ENCODE measurements at regions not wholly inside any gene's neighbourhood (a gene's known extent, or its start where the extent isn't known, plus 50 kb on each side); places are given as distances from the start of the nearest gene placed in this dataset.
A peak's percentile ranks its signal among the peaks of the same experiment; 100 is the strongest.

GRCh38 chr4:66182636-66183035 lies 512.3 kb upstream of the EPHA5 start:
- no peak overlapping the region for H3K4me3 ChIP-seq (ENCODE audit: low read depth, low read length)
- no peak for DNase-seq (ENCODE audit: low read depth)
- TF ChIP-seq CTCF (IDR thresholded peaks at IDR 0.05; ENCODE audit: insufficient read depth, low read length): no peak

GRCh38 chr4:66178906-66179305 lies 508.6 kb upstream of the EPHA5 start:
- no peak for TF ChIP-seq CTCF (IDR thresholded peaks at IDR 0.05; ENCODE audit: insufficient read depth, low read length)
- peak; percentile 76 for DNase-seq (ENCODE audit: low read depth)
- no peak overlapping the region for H3K4me3 ChIP-seq (ENCODE audit: low read depth, low read length)

- DNase-seq (ENCODE audit: low read depth): peak; percentile 63
- H3K4me3 ChIP-seq (ENCODE audit: low read depth, low read length): no peak overlapping the region
Measured at GRCh38 chr4:66169341-66169740, 499.1 kb upstream of the EPHA5 start.

GRCh38 chr4:66164869-66165268 lies 494.6 kb upstream of the EPHA5 start:
- no peak overlapping the region for H3K4me3 ChIP-seq (ENCODE audit: low read depth, low read length)
- no peak for DNase-seq (ENCODE audit: low read depth)
- TF ChIP-seq CTCF (IDR thresholded peaks at IDR 0.05; ENCODE audit: insufficient read depth, low read length): no peak

More at GRCh38 chr4:66169341-66169740, 499.1 kb upstream of the EPHA5 start:
- TF ChIP-seq CTCF (IDR thresholded peaks at IDR 0.05; ENCODE audit: insufficient read depth, low read length): no peak

- DNase-seq (ENCODE audit: low read depth): peak; percentile 63
- no peak overlapping the region for H3K4me3 ChIP-seq (ENCODE audit: low read depth, low read length)
- no peak for TF ChIP-seq CTCF (IDR thresholded peaks at IDR 0.05; ENCODE audit: insufficient read depth, low read length)
Measured at GRCh38 chr4:66160606-66161005, 490.3 kb upstream of the EPHA5 start.

- no peak overlapping the region for H3K4me3 ChIP-seq (ENCODE audit: low read depth, low read length)
- no peak for TF ChIP-seq CTCF (IDR thresholded peaks at IDR 0.05; ENCODE audit: insufficient read depth, low read length)
- no peak for DNase-seq (ENCODE audit: low read depth)
Measured at GRCh38 chr4:66157594-66157993, 487.3 kb upstream of the EPHA5 start.

GRCh38 chr4:66130042-66130441 lies 459.8 kb upstream of the EPHA5 start:
- TF ChIP-seq CTCF (IDR thresholded peaks at IDR 0.05; ENCODE audit: insufficient read depth, low read length): no peak
- no peak for DNase-seq (ENCODE audit: low read depth)
- H3K4me3 ChIP-seq (ENCODE audit: low read depth, low read length): no peak overlapping the region

Data from fibroblast of the aortic adventitia (primary cell).